GM12878 (cell line): ENCODE measurements at regions not wholly inside any gene's neighbourhood (a gene's known extent, or its start where the extent isn't known, plus 50 kb on each side); places are given as distances from the start of the nearest gene placed in this dataset.

Source experiments
- ATAC-seq: fragments of 200-7000 bp; cut with Tn5 transposase; 3 replicates; pipeline ENCODE4 v1.9.1; 2020; ENCODE audit warnings: mild to moderate bottlenecking, moderate library complexity
- BruUV-seq: library from RNA; stranded (reverse); fragments of 400-500 nt; replicated peaks from 2 replicates; lab custom pipeline; 2021; lab: Mats Ljungman, UMichigan
- CTCF ChIA-PET: fragments of 300-600 bp; sonication (Branson Sonifier 250); formaldehyde crosslinking; extraction: SDS; loops from one replicate; lab custom pipeline; 2021; ENCODE audit warnings: inconsistent platforms; lab: Yijun Ruan, JAX
- POLR2A ChIA-PET: fragments of 350-600 bp; formaldehyde crosslinking; extraction: SDS; loops from one replicate; lab custom pipeline; 2021; ENCODE audit warnings: inconsistent platforms; lab: Charles Lee
- RAD21 ChIA-PET: fragments of 300-600 bp; sonication (Branson Sonifier 250); formaldehyde crosslinking; loops from one replicate; lab custom pipeline; 2023; ENCODE audit warnings: antibody characterized with exemption; ENCODE audit not compliant: unreplicated experiment; lab: Charles Lee
- SMC1A ChIA-PET: fragments of 300-600 bp; sonication (Branson Sonifier 250); formaldehyde crosslinking; loops from one replicate; lab custom pipeline; 2023; ENCODE audit not compliant: unreplicated experiment, uncharacterized antibody; lab: Charles Lee
- DNase-seq: peaks from one replicate; pipeline ENCODE4 v3.0.0-alpha.2; 2011; ENCODE audit warnings: low read depth, low spot score
- FAIRE-seq: peaks from 3 replicates; lab custom pipeline; 2011; peaks lifted over from hg19 to GRCh38; lab: Jason Lieb, UNC
- H2AFZ ChIP-seq: 2 replicates; pipeline ENCODE4 v1.6.0; 2011; ENCODE audit warnings: low read depth, low read length, control low read depth; ENCODE audit not compliant: control insufficient read depth
- H3K27ac ChIP-seq: 2 replicates; pipeline ENCODE4 v1.5.1; 2011; ENCODE audit warnings: control low read depth; ENCODE audit not compliant: control insufficient read depth, insufficient read depth
- H3K27me3 ChIP-seq, 2 experiments: replicated peaks in 1 of 2; 2 replicates each; pipeline versions ENCODE4 v1.6.0 to v1.6.1; 2011; ENCODE audit warnings: low read length in 1 of 2; ENCODE audit not compliant: control insufficient read depth in 2 of 2, insufficient read depth in 2 of 2
- H3K36me3 ChIP-seq, 2 experiments: 2 replicates each; pipeline ENCODE4 v1.5.1; 2011; ENCODE audit warnings: low read length in 1 of 2; ENCODE audit not compliant: control insufficient read depth in 2 of 2, insufficient read depth in 2 of 2
- H3K4me1 ChIP-seq: 2 replicates; pipeline ENCODE4 v1.6.1; 2011; ENCODE audit warnings: mild to moderate bottlenecking, low read length, moderate library complexity, mixed read lengths; ENCODE audit not compliant: control insufficient read depth, insufficient read depth
- H3K4me2 ChIP-seq: 2 replicates; pipeline ENCODE4 v1.6.0; 2011; ENCODE audit warnings: control low read depth; ENCODE audit not compliant: control insufficient read depth, insufficient read depth
- H3K4me3 ChIP-seq: fragments of 200-600 bp; sonication (generic); 2 replicates; pipeline ENCODE4 v1.5.1; 2016
- H3K79me2 ChIP-seq: 2 replicates; pipeline ENCODE4 v1.6.0; 2011; ENCODE audit warnings: low read length; ENCODE audit not compliant: control insufficient read depth, insufficient read depth
- H3K9ac ChIP-seq: 2 replicates; pipeline ENCODE4 v1.8.0; 2011; ENCODE audit warnings: low read length, control low read depth, mixed read lengths; ENCODE audit not compliant: control insufficient read depth, insufficient read depth
- H3K9me3 ChIP-seq: replicated peaks from 3 replicates; pipeline ENCODE4 v1.5.1; 2011; ENCODE audit warnings: mild to moderate bottlenecking, low read length; ENCODE audit not compliant: control insufficient read depth, insufficient read depth
- H4K20me1 ChIP-seq: 2 replicates; pipeline ENCODE4 v1.6.0; 2011; ENCODE audit not compliant: control insufficient read depth, insufficient read depth
- BCL3 ChIP-seq: IDR thresholded peaks from 2 replicates; pipeline ENCODE4 v1.6.1; 2011; ENCODE audit warnings: borderline replicate concordance, low read depth, mild to moderate bottlenecking, moderate library complexity, low read length; ENCODE audit not compliant: insufficient read depth, poor library complexity, severe bottlenecking
- BCLAF1 ChIP-seq: fragments of 450-650 bp; IDR thresholded peaks from 2 replicates; pipeline ENCODE4 v1.6.1; 2017; ENCODE audit warnings: antibody characterized with exemption, mild to moderate bottlenecking, moderate library complexity
- CHD4 ChIP-seq: fragments of 200-600 bp; sonication (generic); IDR thresholded peaks from 2 replicates; pipeline ENCODE4 v1.6.1; 2016; ENCODE audit warnings: mild to moderate bottlenecking
- ELK1 ChIP-seq: IDR thresholded peaks from 2 replicates; pipeline ENCODE4 v1.6.1; 2012; ENCODE audit warnings: low read depth, low read length, improper control_type of control experiment
- IRF5 ChIP-seq: fragments of 450-650 bp; IDR thresholded peaks from 2 replicates; pipeline ENCODE4 v1.6.1; 2017; ENCODE audit warnings: borderline replicate concordance
- JUND ChIP-seq: IDR thresholded peaks from 2 replicates; pipeline ENCODE4 v1.6.1; 2012; ENCODE audit warnings: low read depth, mild to moderate bottlenecking, low read length, improper control_type of control experiment, moderate library complexity
- MTA2 ChIP-seq: fragments of 450-650 bp; IDR thresholded peaks from 2 replicates; pipeline ENCODE4 v1.6.1; 2016; ENCODE audit warnings: low read depth, mild to moderate bottlenecking, moderate library complexity
- RCOR1 ChIP-seq: conservative IDR thresholded peaks from 2 replicates; pipeline ENCODE4 v1.6.1; 2012; ENCODE audit warnings: low read depth, low read length, improper control_type of control experiment
- SMAD1 ChIP-seq: fragments of 450-650 bp; IDR thresholded peaks from 2 replicates; pipeline ENCODE4 v1.6.1; 2018; ENCODE audit warnings: mild to moderate bottlenecking, low read depth; ENCODE audit not compliant: partially characterized antibody
- TCF12 ChIP-seq: IDR thresholded peaks from 2 replicates; pipeline ENCODE4 v1.6.1; 2011; ENCODE audit warnings: low read depth, mild to moderate bottlenecking, low read length
- WGBS: methylation state at CpG from one replicate; pipeline ENCODE4 v1.1.6; 2016; ENCODE audit warnings: low lambda C conversion rate; ENCODE audit not compliant: insufficient replicate concordance, insufficient coverage; ENCODE audit errors: missing lambda C conversion rate; 5-methylcytosine and 5-hydroxymethylcytosine counted together
- in situ Hi-C: fragments of 300-500 bp; cut with MboI; formaldehyde crosslinking; loops from 9 replicates; pipeline ENCODE4 v1.14.3; 2018; ENCODE audit warnings: mixed read lengths
- intact Hi-C: fragments of 100-400 bp; cut with micrococcal nuclease; formaldehyde crosslinking; loops from one replicate; pipeline ENCODE4 v1.14.2; 2022; ENCODE audit not compliant: unreplicated experiment

GRCh38 chr3:40653878-40654277 is 129.1 kb downstream of the ZNF621 start:
- Histone ChIP-seq H3K4me1 (no peaks in the 10 kb centered on the region), H3K27ac (no peak overlapping the region), H4K20me1 (no peaks in the 10 kb centered on the region), H3K27me3 (no peaks in the 10 kb centered on the region), H3K4me2 (no peak overlapping the region), H3K9me3 (no peaks in the 10 kb centered on the region), H3K4me3 (no peak overlapping the region), H2AFZ (no peak overlapping the region), H3K79me2 (no peaks in the 10 kb centered on the region), H3K36me3 (no peaks in the 10 kb centered on the region), H3K9ac (no peak overlapping the region)
- SMC1A ChIA-PET = no interaction called here
- in situ Hi-C loops = no loop called here
- no peak for TF ChIP-seq ELK1
- TF ChIP-seq RCOR1 = no peak
- no peak for TF ChIP-seq MTA2
- TF ChIP-seq TCF12 = no peak
- TF ChIP-seq JUND = no peak
- TF ChIP-seq SMAD1 = no peak
- TF ChIP-seq BCLAF1 = no peak
- no peak for TF ChIP-seq BCL3
- no peak for TF ChIP-seq CHD4
- TF ChIP-seq IRF5 = no peak
- BruUV-seq = no TSS peak
- DNase-seq = no peak
- POLR2A ChIA-PET = no interaction called here
- CTCF ChIA-PET = no interaction called here
- intact Hi-C loops = no loop called here
- no peak for FAIRE-seq
- 41% methylated on average over 3 of the region's 3 CpGs for WGBS
- RAD21 ChIA-PET = no interaction called here
- no peak for ATAC-seq
